Keratinocyte (primary cell): ENCODE measurements at regions not wholly inside any gene's neighbourhood (a gene's known extent, or its start where the extent isn't known, plus 50 kb on each side); places are given as distances from the start of the nearest gene placed in this dataset.
"Not testable (repeated sequence)": the region's sequence is repeated elsewhere in the genome, so short reads cannot be mapped to it uniquely, and the experiment has no call there.

Experiments
- EZH2 ChIP-seq: IDR thresholded peaks from one replicate; pipeline ENCODE4 v1.6.1; 2012; ENCODE audit warnings: inconsistent platforms, mild to moderate bottlenecking, low read length, moderate library complexity
- TF ChIP-seq, protein P1 (sequence below), 3 experiments: IDR thresholded peaks in 1 of 3; conservative IDR thresholded peaks in 1 of 3; optimal IDR thresholded peaks in 1 of 3; 2 replicates in 2 of 3; 3 replicates in 1 of 3; pipeline versions ENCODE3 to v1.5.1; 2011; ENCODE audit warnings: low read length in 3 of 3, mild to moderate bottlenecking in 3 of 3, moderate library complexity in 2 of 3, control low read depth in 1 of 3, inconsistent platforms in 1 of 3; ENCODE audit not compliant: insufficient read depth in 2 of 3; ENCODE audit errors: extremely low read depth in 1 of 3

DNA sequence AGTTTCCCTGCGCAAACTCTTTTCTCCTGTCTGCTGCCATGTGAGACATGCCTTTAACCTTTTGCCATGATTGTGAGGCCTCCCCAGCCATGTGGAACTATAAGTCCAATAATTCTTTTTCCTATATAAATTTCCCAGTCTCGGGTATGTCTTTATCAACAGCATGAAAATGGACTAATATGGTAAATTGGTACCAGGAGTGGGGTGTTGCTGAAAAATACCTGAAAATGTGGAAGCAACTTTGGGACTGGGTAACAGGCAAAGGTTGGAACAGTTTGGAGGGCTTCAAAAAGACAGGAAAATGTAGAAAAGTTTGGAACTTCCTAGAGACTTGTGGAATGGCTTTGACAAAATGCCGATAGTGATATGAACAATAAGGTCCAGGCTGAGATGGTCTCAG is 578.9 kb upstream of the CYLC2 start:
- TF ChIP-seq, protein P1, sequence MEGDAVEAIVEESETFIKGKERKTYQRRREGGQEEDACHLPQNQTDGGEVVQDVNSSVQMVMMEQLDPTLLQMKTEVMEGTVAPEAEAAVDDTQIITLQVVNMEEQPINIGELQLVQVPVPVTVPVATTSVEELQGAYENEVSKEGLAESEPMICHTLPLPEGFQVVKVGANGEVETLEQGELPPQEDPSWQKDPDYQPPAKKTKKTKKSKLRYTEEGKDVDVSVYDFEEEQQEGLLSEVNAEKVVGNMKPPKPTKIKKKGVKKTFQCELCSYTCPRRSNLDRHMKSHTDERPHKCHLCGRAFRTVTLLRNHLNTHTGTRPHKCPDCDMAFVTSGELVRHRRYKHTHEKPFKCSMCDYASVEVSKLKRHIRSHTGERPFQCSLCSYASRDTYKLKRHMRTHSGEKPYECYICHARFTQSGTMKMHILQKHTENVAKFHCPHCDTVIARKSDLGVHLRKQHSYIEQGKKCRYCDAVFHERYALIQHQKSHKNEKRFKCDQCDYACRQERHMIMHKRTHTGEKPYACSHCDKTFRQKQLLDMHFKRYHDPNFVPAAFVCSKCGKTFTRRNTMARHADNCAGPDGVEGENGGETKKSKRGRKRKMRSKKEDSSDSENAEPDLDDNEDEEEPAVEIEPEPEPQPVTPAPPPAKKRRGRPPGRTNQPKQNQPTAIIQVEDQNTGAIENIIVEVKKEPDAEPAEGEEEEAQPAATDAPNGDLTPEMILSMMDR (optimal IDR thresholded peaks at IDR 0.05 in 1 of 3, IDR thresholded peaks at IDR 0.05 in 1 of 3, conservative IDR thresholded peaks at IDR 0.05 in 1 of 3; ENCODE audit: extremely low read depth in 1 of 3, insufficient read depth in 2 of 3, low read length in 3 of 3) = not testable (repeated sequence)
- TF ChIP-seq EZH2 = not testable (repeated sequence)
